SK-N-SH treated with all-trans-retinoic acid at 6 μM for 48 hours (cell line): ENCODE measurements at regions not wholly inside any gene's neighbourhood (a gene's known extent, or its start where the extent isn't known, plus 50 kb on each side); places are given as distances from the start of the nearest gene placed in this dataset.

ENCODE experiments used
- ARNTL ChIP-seq: fragments of 450-650 bp; formaldehyde crosslinking; IDR thresholded peaks from 2 replicates; pipeline ENCODE4 v1.5.0; 2020; ENCODE audit warnings: low read depth, mild to moderate bottlenecking, moderate library complexity, borderline replicate concordance
- CREB5 ChIP-seq: fragments of 250-450 bp; sonication (Bioruptor Pico); IDR thresholded peaks from 2 replicates; pipeline ENCODE4 v1.5.1; 2020; ENCODE audit warnings: low read depth, mild to moderate bottlenecking, moderate library complexity
- PATZ1 ChIP-seq: fragments of 250-450 bp; sonication (Bioruptor Pico); IDR thresholded peaks from 2 replicates; pipeline ENCODE4 v1.8.0; 2020; ENCODE audit warnings: mild to moderate bottlenecking, moderate library complexity, borderline replicate concordance
- PPARA ChIP-seq: fragments of 250-450 bp; sonication (Bioruptor Pico); IDR thresholded peaks from 2 replicates; pipeline ENCODE4 v1.5.0; 2020; ENCODE audit warnings: mild to moderate bottlenecking, borderline replicate concordance
- RARB ChIP-seq: fragments of 250-450 bp; sonication (Bioruptor Pico); IDR thresholded peaks from 2 replicates; pipeline ENCODE4 v1.8.0; 2021; ENCODE audit warnings: mild to moderate bottlenecking, moderate library complexity
- TCF4 ChIP-seq: fragments of 250-450 bp; sonication (Bioruptor Pico); IDR thresholded peaks from 2 replicates; pipeline ENCODE4 v1.8.0; 2021; ENCODE audit warnings: mild to moderate bottlenecking, moderate library complexity, borderline replicate concordance
- ZFP3 ChIP-seq: fragments of 250-450 bp; sonication (Bioruptor Pico); IDR thresholded peaks from 2 replicates; pipeline ENCODE4 v1.5.0; 2020; ENCODE audit warnings: mild to moderate bottlenecking, moderate library complexity
- ZNF565 ChIP-seq: fragments of 450-650 bp; formaldehyde crosslinking; conservative IDR thresholded peaks from 2 replicates; pipeline ENCODE4 v1.5.0; 2020; ENCODE audit warnings: low read depth, mild to moderate bottlenecking, moderate library complexity
- ZNF70 ChIP-seq: fragments of 450-650 bp; formaldehyde crosslinking; IDR thresholded peaks from 2 replicates; pipeline ENCODE4 v1.5.0; 2020; ENCODE audit warnings: mild to moderate bottlenecking, moderate library complexity

GRCh38 chr2:226409134-226409533, 390.5 kb downstream of the IRS1 start:
- TF ChIP-seq ZNF565 (no peak), RARB (CRISPR knock-in tag) (no peak), ZNF70 (CRISPR knock-in tag) (no peak), PPARA (CRISPR knock-in tag) (no peak), ZFP3 (CRISPR knock-in tag) (no peak), TCF4 (CRISPR knock-in tag) (no peak), CREB5 (CRISPR knock-in tag) (no peak), PATZ1 (CRISPR knock-in tag) (no peak), ARNTL (no peak)
